NAMALWA (cell line): ENCODE measurements at regions not wholly inside any gene's neighbourhood (a gene's known extent, or its start where the extent isn't known, plus 50 kb on each side); places are given as distances from the start of the nearest gene placed in this dataset.

Experiments used
- DNase-seq: peaks from one replicate; pipeline ENCODE4 v3.0.0-alpha.2; 2015; ENCODE audit warnings: low spot score

GRCh38 chr2:196249171-196249570 lies 77.8 kb upstream of the STK17B start:
- no peak for DNase-seq

- peak; percentile 69 for DNase-seq
These were observed 78.5 kb upstream of the STK17B start for GRCh38 chr2:196249860-196250259.

GRCh38 chr2:196251132-196251531 lies 79.8 kb upstream of the STK17B start:
- no peak for DNase-seq

GRCh38 chr2:196252408-196253115 lies 81.2 kb upstream of the STK17B start:
- no peak for DNase-seq

GRCh38 chr2:196253116-196253480 lies 81.7 kb upstream of the STK17B start:
- DNase-seq: no peak

GRCh38 chr2:196256585-196256984 lies 85.2 kb upstream of the STK17B start:
- DNase-seq: no peak

- no peak for DNase-seq
These were observed 85.7 kb upstream of the STK17B start for GRCh38 chr2:196257086-196257485.

- DNase-seq: no peak
These were observed 87.0 kb upstream of the STK17B start for GRCh38 chr2:196258407-196258806.

GRCh38 chr2:196259507-196260481 lies 88.4 kb upstream of the STK17B start:
- no peak for DNase-seq

- no peak for DNase-seq
These were observed 89.2 kb upstream of the STK17B start for GRCh38 chr2:196260546-196260945.

- no peak for DNase-seq
These were observed 91.2 kb upstream of the STK17B start for GRCh38 chr2:196262606-196263005.

- peak; percentile 75 for DNase-seq
These were observed 91.9 kb upstream of the STK17B start for GRCh38 chr2:196263181-196263747.

GRCh38 chr2:196266351-196266750 lies 95.0 kb upstream of the STK17B start:
- DNase-seq: no peak

GRCh38 chr2:196266855-196267254 lies 95.5 kb upstream of the STK17B start:
- no peak for DNase-seq

GRCh38 chr2:196268025-196268424 lies 96.6 kb upstream of the STK17B start:
- DNase-seq: peak; percentile 52

- DNase-seq: peak; percentile 69
These were observed 97.4 kb upstream of the STK17B start for GRCh38 chr2:196268538-196269338.

- DNase-seq: no peak
These were observed 100.4 kb upstream of the STK17B start for GRCh38 chr2:196271795-196272194.

- peak; percentile 85 for DNase-seq
These were observed 103.0 kb upstream of the STK17B start for GRCh38 chr2:196274387-196274809.

GRCh38 chr2:196275646-196276352 lies 104.4 kb upstream of the STK17B start:
- peak; percentile 70 for DNase-seq

- peak; percentile 43 for DNase-seq
These were observed 105.0 kb upstream of the STK17B start for GRCh38 chr2:196276421-196276820.

GRCh38 chr2:196277002-196277401 lies 105.6 kb upstream of the STK17B start:
- DNase-seq: peak; percentile 82
